ENCODE measurements at regions not wholly inside any gene's neighbourhood (a gene's known extent, or its start where the extent isn't known, plus 50 kb on each side); places are given as distances from the start of the nearest gene placed in this dataset.

- intact Hi-C loops (cut with micrococcal nuclease) (no loop called here), dilution Hi-C loops (cut with MboI; ENCODE audit: extremely low pct_ligation_motif_present, low sequenced_read_pairs) (no loop called here)
- Histone ChIP-seq H3K27me3 (ENCODE audit: control insufficient read depth in 2 of 2, insufficient read depth in 2 of 2, low read length in 2 of 2) (no peaks in the 10 kb centered on the region), H3K27ac (ENCODE audit: insufficient read depth, low read depth, low read length) (no peak overlapping the region), H3K9me1 (replicated peaks; ENCODE audit: control insufficient read depth, extremely low read depth, insufficient read depth, low read length) (no peaks in the 10 kb centered on the region), H3K9ac (replicated peaks; ENCODE audit: extremely low read depth, insufficient read depth, low read length) (no peak overlapping the region), H3K36me3 (ENCODE audit: control insufficient read depth in 2 of 2, extremely low read depth in 1 of 2, insufficient read depth in 2 of 2, low read length in 2 of 2) (no peaks in the 10 kb centered on the region), H3K79me2 (ENCODE audit: control insufficient read depth, insufficient read depth, low read length) (no peaks in the 10 kb centered on the region), H4K20me1 (replicated peaks; ENCODE audit: control insufficient read depth, extremely low read depth, insufficient read depth, low read length) (no peaks in the 10 kb centered on the region), H3K4me1 (ENCODE audit: control insufficient read depth, extremely low read depth, insufficient read depth, low read length) (no peaks in the 10 kb centered on the region), H2AFZ (ENCODE audit: low read depth, low read length) (no peak overlapping the region), H3K4me3 (replicated peaks in 1 of 3; ENCODE audit: insufficient read depth in 1 of 3, low read depth in 1 of 3, low read length in 3 of 3) (no peak overlapping the region), H3K4me2 (ENCODE audit: insufficient read depth, low read length) (no peak overlapping the region), H3K9me3 (replicated peaks; ENCODE audit: control insufficient read depth, insufficient read depth, low read length) (peaks cover 5% of the 10 kb centered on the region)
- FAIRE-seq (no peak), DNase-seq (ENCODE audit: low read depth, low spot score) (no peak)
- BruUV-seq (replicated peaks): no TSS peak
- CTCF ChIA-PET: interaction anchor here (0.7 kb wide), 1 partner anchor 11 kb away, joined by 3 read pairs; no protein-coding TSS in a partner anchor
- POLR2A ChIA-PET: no interaction called here
- no peak for TF ChIP-seq JUN (IDR thresholded peaks at IDR 0.05; ENCODE audit: borderline replicate concordance, insufficient read depth, insufficient read length, low read depth)
- TF ChIP-seq POLR2AphosphoS5 (IDR thresholded peaks at IDR 0.05; ENCODE audit: insufficient read depth, low read depth, low read length): no peak
- no peak for TF ChIP-seq POLR2A (IDR thresholded peaks at IDR 0.05; ENCODE audit: low read depth, low read length)
- TF ChIP-seq FOS (IDR thresholded peaks at IDR 0.05; ENCODE audit: borderline replicate concordance, insufficient read depth, low read length): no peak
- no peak for TF ChIP-seq EZH2 (IDR thresholded peaks at IDR 0.05; ENCODE audit: borderline replicate concordance, low read depth, low read length, severe bottlenecking)
- TF ChIP-seq GATA2 (IDR thresholded peaks at IDR 0.05; ENCODE audit: insufficient read depth, insufficient read length, low read depth, low read length): no peak
- TF ChIP-seq CTCF (IDR thresholded peaks at IDR 0.05; ENCODE audit: extremely low read depth in 1 of 2, insufficient read depth in 1 of 2, low read depth in 1 of 2, low read length in 2 of 2): no peak
These were observed 57.6 kb upstream of the KIF2B start for GRCh38 chr17:53765129-53765528.
